Activated T-helper 17 cell treated with anti-CD3 and anti-CD28 coated beads, Interleukin-2, amount 50 U/mL, for 72 hours (primary cell): ENCODE measurements at regions not wholly inside any gene's neighbourhood (a gene's known extent, or its start where the extent isn't known, plus 50 kb on each side); places are given as distances from the start of the nearest gene placed in this dataset.
"Not testable (repeated sequence)": the region's sequence is repeated elsewhere in the genome, so short reads cannot be mapped to it uniquely, and the experiment has no call there.

Experiments used
- ATAC-seq: fragments of 150-1000 bp; cut with Tn5 transposase; replicated peaks from 2 replicates; pipeline ENCODE4 v1.10.0; 2021; ENCODE audit warnings: mild to moderate bottlenecking, moderate library complexity
- H3K27ac Mint-ChIP-seq: one replicate; pipeline ENCODE4 v1.8.0; 2022; ENCODE audit warnings: mixed read lengths
- H3K27me3 Mint-ChIP-seq: one replicate; pipeline ENCODE4 v1.8.0; 2022; ENCODE audit warnings: mixed read lengths
- H3K36me3 Mint-ChIP-seq: one replicate; pipeline ENCODE4 v1.8.0; 2022; ENCODE audit warnings: low read depth, mild to moderate bottlenecking, mixed read lengths
- H3K4me1 Mint-ChIP-seq: one replicate; pipeline ENCODE4 v1.8.0; 2022; ENCODE audit warnings: mixed read lengths
- H3K4me3 Mint-ChIP-seq: one replicate; pipeline ENCODE4 v1.8.0; 2022; ENCODE audit warnings: mild to moderate bottlenecking, mixed read lengths
- H3K9me3 Mint-ChIP-seq: one replicate; pipeline ENCODE4 v1.8.0; 2022; ENCODE audit warnings: mixed read lengths

DNA sequence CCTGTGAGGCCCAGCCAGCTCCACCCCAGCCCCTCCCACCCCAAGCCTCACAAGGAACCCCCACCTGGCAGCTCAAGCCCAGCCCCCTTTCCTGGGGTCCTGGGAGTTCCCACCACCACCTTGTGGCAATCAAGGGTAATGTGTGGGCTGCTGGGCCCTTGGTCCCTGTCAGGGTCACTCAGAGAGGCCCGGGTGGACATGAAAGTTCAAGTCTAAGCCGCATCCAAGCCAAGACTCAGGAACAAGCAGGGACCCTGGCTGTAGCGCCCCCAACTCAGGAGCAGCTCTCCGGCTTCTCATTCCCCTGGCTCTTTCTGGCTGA, 106.4 kb upstream of the C14orf180 start:
- no peak overlapping the region for H3K27ac Mint-ChIP-seq
- H3K36me3 Mint-ChIP-seq = no peaks in the 10 kb centered on the region
- peaks cover 16% of the 10 kb centered on the region for H3K27me3 Mint-ChIP-seq
- H3K4me3 Mint-ChIP-seq = no peak overlapping the region
- no peaks in the 10 kb centered on the region for H3K9me3 Mint-ChIP-seq
- ATAC-seq = no peak
- H3K4me1 Mint-ChIP-seq = peaks cover 5% of the 10 kb centered on the region

DNA sequence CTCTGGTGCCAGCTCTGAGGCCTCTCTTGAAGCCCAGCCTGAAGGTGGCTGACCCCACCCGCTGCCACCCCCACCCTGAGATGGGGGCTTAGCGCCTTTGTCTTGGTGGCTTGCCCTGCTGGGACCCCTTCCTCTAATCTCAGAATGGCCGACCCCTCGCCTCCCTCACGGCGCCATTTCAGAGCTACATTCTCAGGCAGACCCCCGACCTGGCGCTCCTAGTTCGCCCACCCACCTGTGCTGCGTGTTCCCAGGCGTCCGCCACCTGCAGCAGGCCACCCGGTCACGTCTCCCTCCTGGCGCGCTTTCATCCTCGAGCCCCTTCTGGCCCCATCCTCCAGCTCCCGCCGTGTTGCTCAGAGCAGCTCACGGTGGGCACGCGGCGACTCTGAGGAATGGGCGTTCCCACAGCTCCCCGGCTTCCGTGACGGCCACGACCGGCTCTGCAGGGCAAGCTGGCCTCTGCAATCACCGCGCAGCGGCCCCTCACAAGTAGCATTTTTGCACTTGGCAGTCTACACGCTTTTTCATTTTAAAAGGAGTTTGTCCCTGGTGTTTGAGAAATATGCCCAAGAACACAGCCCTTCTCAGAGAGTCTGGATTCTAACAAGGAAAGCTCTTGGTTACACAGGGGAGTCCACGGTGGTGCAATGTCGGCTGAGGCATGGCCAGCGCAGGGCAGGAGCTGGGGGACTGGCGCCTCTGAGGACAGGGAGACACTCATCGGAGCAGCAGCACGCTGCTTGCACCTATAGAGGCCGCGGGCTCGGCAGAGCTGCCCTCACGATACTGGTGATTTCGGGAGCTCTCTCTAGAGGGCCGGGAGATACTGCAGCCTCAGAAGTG, 105.7 kb upstream of the C14orf180 start:
- Mint-ChIP-seq H3K4me1 (peaks cover 5% of the 10 kb centered on the region), H3K27ac (no peak overlapping the region), H3K4me3 (no peak overlapping the region), H3K36me3 (no peaks in the 10 kb centered on the region), H3K9me3 (no peaks in the 10 kb centered on the region), H3K27me3 (peaks cover 16% of the 10 kb centered on the region)
- ATAC-seq = no peak

DNA sequence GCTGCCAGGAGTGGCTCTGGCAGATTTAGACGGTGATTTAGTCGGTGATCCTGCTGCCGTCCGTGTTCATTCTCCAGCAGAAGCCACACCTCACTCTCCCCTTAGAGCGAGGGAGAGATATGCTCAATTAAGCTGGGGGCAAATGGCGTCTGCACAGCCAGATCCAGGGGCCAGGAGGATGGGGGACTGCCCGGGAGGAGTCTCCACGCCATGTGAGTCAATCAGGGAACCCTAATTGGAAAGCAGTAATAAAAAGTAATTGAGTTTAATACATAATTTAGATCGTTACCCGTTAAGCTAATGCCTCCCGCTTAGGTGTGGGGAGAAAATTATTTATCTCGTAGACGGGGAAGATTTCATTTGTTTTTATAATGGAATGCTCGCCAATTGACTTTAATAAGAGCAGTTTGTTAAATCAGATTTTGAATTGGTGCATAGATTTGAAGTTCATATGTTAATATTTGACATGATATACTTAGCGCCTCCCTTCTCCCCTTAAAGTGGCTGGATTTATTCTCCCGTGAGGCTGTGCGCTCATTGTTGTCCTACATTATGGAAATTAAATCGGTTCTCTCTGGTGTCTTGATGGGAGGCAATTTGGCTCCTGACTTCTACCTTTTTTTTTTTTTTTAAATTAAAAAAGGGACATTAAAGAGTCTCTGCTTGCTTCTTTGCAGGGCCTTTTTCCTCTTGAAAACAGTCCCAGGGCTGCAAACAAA, 104.9 kb upstream of the C14orf180 start:
- H3K9me3 Mint-ChIP-seq = no peaks in the 10 kb centered on the region
- no peaks in the 10 kb centered on the region for H3K36me3 Mint-ChIP-seq
- peaks cover 5% of the 10 kb centered on the region for H3K4me1 Mint-ChIP-seq
- peaks cover 16% of the 10 kb centered on the region for H3K27me3 Mint-ChIP-seq
- H3K27ac Mint-ChIP-seq = no peak overlapping the region
- H3K4me3 Mint-ChIP-seq = no peak overlapping the region
- ATAC-seq = no peak

DNA sequence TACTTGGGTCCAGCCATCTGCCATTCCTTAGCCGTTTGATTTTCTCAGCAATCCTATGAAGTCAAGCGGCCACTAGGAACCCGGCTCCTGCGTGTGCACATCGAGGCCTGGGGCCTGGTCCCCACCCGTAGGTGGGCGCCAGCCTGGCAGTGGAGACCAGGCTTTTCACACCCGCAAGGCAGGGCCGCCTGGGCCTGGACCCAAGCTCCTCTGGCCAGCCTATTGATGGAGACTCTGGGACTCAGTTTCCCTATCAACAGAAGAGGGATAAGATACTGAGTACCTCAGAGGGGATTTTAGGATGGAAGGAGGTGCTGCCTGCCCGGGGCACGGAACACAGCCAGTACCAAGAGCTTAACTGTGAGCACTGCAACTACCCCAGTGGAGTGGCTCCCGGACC, 104.3 kb upstream of the C14orf180 start:
- H3K27ac Mint-ChIP-seq = no peak overlapping the region
- no peaks in the 10 kb centered on the region for H3K9me3 Mint-ChIP-seq
- H3K4me3 Mint-ChIP-seq = no peak overlapping the region
- H3K36me3 Mint-ChIP-seq = no peaks in the 10 kb centered on the region
- ATAC-seq = no peak
- peaks cover 16% of the 10 kb centered on the region for H3K27me3 Mint-ChIP-seq
- peaks cover 5% of the 10 kb centered on the region for H3K4me1 Mint-ChIP-seq

DNA sequence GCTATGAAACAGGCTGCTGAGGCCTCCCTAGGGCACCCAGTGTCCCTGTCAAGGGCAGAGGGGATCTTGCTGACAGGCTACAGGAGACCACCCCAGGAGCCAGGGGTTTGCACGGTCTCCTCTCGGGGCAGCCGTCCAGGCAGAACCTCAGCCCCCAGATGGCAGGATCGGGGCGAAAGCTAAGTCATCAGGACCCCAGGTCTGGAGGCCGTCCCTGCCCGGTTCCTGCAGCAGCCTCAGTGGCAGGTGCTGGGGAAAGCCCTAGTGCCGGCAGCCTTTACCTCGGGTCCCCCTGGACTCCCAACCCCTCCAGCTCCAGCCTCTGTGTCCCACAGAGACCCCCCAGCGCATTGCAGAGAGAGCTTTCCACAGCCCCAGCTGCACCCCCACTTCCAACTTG, 103.8 kb upstream of the C14orf180 start:
- peaks cover 5% of the 10 kb centered on the region for H3K4me1 Mint-ChIP-seq
- ATAC-seq = no peak
- no peaks in the 10 kb centered on the region for H3K36me3 Mint-ChIP-seq
- no peaks in the 10 kb centered on the region for H3K9me3 Mint-ChIP-seq
- H3K27me3 Mint-ChIP-seq = peaks cover 16% of the 10 kb centered on the region
- H3K4me3 Mint-ChIP-seq = no peak overlapping the region
- H3K27ac Mint-ChIP-seq = no peak overlapping the region

DNA sequence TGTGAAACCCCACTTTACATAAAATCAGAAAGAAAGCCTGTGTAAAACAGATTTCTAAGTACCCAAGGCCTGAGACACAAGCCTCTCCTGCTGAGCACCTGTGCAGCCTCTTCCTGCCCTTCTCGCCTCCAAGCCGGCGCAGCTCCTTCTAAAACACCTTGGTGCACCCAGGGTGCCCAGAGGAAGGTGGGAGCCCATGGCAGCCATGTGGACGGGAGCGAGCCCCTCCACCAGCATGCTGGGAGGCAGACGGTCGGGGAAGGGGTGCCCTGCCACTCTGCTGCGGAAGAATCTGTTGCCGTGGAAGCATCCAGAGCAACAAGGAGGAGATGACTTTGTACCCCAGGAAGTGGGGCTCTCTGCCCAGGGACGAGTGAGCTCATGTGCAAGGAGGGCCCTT, 103.1 kb upstream of the C14orf180 start:
- H3K36me3 Mint-ChIP-seq = no peaks in the 10 kb centered on the region
- no peak overlapping the region for H3K27ac Mint-ChIP-seq
- peaks cover 5% of the 10 kb centered on the region for H3K4me1 Mint-ChIP-seq
- no peak overlapping the region for H3K4me3 Mint-ChIP-seq
- H3K9me3 Mint-ChIP-seq = no peaks in the 10 kb centered on the region
- peaks cover 16% of the 10 kb centered on the region for H3K27me3 Mint-ChIP-seq
- ATAC-seq = no peak

DNA sequence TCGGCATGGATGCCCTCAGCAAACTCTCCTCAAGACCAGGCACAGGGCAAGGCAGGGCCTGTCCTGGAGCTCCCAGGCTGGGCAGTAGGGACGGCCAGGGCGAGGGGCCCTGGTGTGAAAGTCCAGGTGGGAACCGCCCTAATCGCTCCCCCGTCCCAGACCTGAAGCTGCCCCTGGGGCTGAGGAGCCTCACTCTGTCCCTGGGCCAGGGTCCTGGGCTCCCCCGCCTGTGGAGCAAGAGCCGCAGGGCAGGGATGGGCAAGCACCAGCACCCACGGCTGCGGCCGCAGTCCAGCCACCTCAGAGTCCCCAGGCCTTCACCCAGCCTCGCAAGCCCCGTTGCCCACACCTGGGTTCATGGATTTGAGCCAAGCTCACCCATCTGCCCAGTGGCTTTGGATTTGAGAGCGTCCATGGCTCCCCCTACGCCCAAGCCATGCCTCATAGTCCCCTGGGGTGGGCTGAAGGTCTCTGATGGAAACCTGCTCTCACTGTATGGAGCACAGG, 102.4 kb upstream of the C14orf180 start:
- Mint-ChIP-seq H3K4me3 (no peak overlapping the region), H3K36me3 (no peaks in the 10 kb centered on the region), H3K27ac (no peak overlapping the region), H3K4me1 (peaks cover 1% of the 10 kb centered on the region), H3K9me3 (peaks cover 4% of the 10 kb centered on the region), H3K27me3 (peaks cover 10% of the 10 kb centered on the region)
- no peak for ATAC-seq

DNA sequence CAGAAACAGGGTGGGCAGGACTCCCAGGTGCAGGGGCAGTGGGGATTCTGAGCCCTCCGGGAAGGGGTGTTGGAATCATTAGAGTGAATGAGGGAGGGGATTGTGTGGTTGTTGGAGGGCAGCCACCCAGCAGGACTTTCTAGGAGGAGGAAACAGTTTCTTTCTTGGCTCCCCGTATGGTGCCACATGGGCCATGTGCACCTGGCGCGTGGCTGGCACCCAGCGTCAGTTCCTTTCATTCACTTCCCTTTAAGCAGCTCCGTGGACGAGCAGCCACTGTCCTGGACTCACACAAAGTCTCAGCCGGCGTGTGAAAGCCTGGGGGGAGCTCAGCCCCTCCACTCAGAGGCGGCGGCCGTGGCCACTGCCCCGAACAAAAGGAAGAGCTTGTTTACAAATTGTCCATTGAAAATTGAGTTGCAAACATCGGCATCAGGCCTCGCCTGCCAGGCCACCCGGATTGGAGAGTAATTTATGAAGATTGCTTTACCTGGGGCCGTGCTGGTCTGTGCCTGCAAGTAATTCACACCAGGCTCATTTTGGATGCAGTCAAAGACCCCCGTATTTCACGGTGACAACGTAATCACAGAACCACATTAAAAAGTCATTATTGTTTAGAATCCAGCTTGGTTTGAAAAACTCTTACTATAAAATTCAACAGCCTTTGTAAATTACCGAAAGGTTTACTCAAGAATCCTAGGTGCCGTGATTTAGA, 101.7 kb upstream of the C14orf180 start:
- H3K4me3 Mint-ChIP-seq = no peak overlapping the region
- H3K27ac Mint-ChIP-seq = no peak overlapping the region
- no peaks in the 10 kb centered on the region for H3K4me1 Mint-ChIP-seq
- no peaks in the 10 kb centered on the region for H3K36me3 Mint-ChIP-seq
- H3K9me3 Mint-ChIP-seq = peaks cover 4% of the 10 kb centered on the region
- no peak for ATAC-seq
- peaks cover 9% of the 10 kb centered on the region for H3K27me3 Mint-ChIP-seq

DNA sequence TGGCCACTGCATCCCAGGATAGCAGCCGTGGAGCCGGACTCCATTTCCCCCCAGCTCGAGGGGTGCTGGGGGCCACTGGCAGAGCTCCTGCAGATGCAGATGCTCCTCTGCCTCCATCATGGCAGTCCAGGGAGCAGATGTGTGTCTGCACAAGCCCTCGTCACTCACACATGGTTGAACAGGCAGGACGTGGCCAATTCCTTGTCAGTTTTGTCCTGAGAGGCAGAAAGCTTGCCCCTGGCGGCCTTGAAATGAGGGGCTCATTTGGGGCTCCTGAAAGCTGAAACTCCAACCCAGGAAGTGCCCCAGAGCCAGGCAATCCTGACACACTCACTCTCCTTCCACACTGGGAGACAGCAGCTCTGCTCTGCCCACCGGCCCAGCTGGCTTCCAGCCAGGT, 100.9 kb upstream of the C14orf180 start:
- Mint-ChIP-seq H3K27me3 (peaks cover 9% of the 10 kb centered on the region), H3K27ac (no peak overlapping the region), H3K4me1 (no peaks in the 10 kb centered on the region), H3K4me3 (no peak overlapping the region), H3K36me3 (no peaks in the 10 kb centered on the region), H3K9me3 (peaks cover 4% of the 10 kb centered on the region)
- no peak for ATAC-seq

DNA sequence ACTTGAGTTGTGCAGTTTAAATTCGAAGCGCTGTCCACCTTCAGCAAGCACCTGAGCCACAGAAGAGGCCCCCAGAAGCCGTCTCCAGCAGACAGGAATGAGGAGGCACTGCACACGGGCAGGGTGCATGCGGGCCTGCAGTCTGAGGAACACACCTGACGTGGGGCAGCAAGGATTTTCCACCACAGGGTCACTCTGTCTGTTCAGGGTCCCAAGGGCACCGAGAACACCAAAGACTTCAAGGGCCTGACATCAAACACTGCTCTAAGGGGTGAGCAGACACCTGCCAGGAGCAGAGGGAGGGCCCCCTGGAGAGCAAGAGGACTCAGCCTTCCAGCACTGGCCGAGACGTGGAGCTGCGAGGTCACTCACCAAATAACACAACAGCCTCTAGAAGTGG, 99.7 kb upstream of the C14orf180 start:
- H3K9me3 Mint-ChIP-seq = peaks cover 4% of the 10 kb centered on the region
- H3K36me3 Mint-ChIP-seq = no peaks in the 10 kb centered on the region
- H3K27me3 Mint-ChIP-seq = peaks cover 11% of the 10 kb centered on the region
- no peak for ATAC-seq
- H3K27ac Mint-ChIP-seq = no peak overlapping the region
- no peak overlapping the region for H3K4me3 Mint-ChIP-seq
- no peaks in the 10 kb centered on the region for H3K4me1 Mint-ChIP-seq

DNA sequence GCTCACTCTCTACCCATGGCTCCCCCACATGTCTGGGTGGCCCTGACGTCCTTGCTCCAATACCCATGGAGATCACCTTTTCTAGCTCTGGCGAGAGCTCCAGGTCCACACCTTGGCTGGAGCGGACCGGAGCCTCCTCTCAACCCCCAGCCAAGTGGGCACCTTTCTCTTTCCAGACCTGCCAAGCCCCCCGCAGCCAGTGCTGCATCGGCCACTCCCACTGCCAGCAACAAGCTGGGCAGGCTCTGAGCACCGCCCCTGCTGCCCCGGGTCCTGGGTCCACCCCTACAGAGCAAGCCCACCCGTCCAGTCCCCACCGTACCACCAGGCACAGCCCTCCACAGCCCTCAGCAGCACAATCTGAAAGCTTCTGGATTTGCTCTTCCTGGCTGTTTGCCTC, 98.2 kb upstream of the C14orf180 start:
- no peak overlapping the region for H3K4me3 Mint-ChIP-seq
- H3K9me3 Mint-ChIP-seq = peaks cover 4% of the 10 kb centered on the region
- no peak overlapping the region for H3K27ac Mint-ChIP-seq

DNA sequence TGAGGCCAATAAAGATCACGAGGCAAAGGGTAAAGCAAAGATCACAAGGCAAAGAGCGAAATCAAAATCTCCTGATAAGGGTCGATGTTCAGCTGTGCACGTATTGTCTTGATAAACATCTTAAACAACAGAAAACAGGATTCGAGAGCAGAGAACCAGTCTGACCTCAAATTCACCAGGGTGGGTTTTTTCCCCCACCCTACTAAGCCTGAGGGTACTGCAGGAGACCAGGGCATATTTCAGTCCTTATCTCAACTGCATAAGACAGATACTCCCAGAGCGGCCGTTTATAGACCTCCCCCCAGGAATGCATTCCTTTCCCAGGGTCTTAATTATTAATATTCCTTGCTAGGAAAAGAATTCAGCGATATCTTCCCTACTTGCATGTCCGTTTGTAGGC, 97.5 kb upstream of the C14orf180 start:
- not testable (repeated sequence) for H3K36me3 Mint-ChIP-seq, H3K27ac Mint-ChIP-seq, H3K9me3 Mint-ChIP-seq, ATAC-seq, H3K4me1 Mint-ChIP-seq, H3K4me3 Mint-ChIP-seq
- peaks cover 18% of the 10 kb centered on the region for H3K27me3 Mint-ChIP-seq

More for the DNA sequence above, 98.2 kb upstream of the C14orf180 start:
- Mint-ChIP-seq H3K4me1 (no peaks in the 10 kb centered on the region), H3K36me3 (no peaks in the 10 kb centered on the region), H3K27me3 (peaks cover 16% of the 10 kb centered on the region)
- no peak for ATAC-seq

DNA sequence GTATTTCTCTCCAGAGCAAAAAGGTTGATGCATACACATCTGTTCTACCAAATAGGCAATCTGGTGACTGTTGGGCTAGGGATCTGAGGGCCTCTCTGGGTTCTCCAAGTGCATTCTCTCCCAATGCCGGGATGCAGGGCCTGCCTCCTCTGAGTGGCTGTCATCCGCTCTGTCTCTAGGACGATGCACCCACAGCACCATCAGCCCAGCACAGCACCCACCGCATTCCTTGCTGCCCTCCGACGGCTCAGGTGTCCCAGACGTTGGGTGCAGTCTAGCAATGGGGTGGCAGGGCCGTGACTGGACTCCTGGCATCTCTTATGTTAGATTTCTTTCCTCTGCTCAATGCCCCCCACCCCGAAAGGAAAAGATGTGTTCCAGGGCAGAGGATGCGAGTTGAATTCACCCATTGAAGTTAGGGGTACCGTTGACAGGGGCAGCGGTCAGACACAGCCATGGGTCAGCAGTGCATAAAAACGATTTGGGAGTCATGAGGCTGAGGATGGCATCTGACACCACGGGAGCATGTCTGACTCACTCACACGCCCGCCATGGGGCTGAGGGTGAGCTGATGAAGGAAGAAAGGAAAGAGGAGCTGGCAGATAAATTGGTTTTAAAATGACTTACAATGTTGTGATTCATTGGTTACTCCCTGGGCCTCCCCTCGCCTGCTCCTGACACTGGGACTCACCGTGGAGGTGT, 93.2 kb upstream of the C14orf180 start:
- Mint-ChIP-seq H3K27ac (no peak overlapping the region), H3K9me3 (peaks cover 4% of the 10 kb centered on the region), H3K4me3 (no peak overlapping the region), H3K4me1 (no peaks in the 10 kb centered on the region), H3K36me3 (no peaks in the 10 kb centered on the region), H3K27me3 (peaks cover 23% of the 10 kb centered on the region)
- ATAC-seq = no peak

DNA sequence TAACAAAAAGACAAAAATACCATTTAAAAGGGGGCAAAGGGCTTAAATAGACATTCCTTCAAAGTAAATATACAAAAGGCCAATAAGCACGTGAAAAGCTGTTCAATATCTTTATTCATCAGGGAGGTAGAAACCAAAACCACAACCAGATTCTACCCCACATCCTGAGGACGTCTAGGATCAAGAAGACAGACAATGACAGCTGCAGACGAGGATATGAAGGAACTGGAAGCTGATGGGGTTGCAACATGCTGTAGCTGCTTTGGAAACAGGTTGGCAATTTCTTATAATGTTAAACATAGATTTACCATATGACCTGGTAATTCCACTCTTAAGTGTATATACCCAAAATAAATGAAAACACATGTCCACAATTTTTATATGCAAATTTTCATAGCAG, 85.1 kb upstream of the C14orf180 start:
- H3K4me3 Mint-ChIP-seq = no peak overlapping the region
- H3K27ac Mint-ChIP-seq = no peak overlapping the region
- H3K36me3 Mint-ChIP-seq = no peaks in the 10 kb centered on the region
- ATAC-seq = no peak
- H3K9me3 Mint-ChIP-seq = peaks cover 4% of the 10 kb centered on the region
- peaks cover 5% of the 10 kb centered on the region for H3K27me3 Mint-ChIP-seq
- peaks cover 6% of the 10 kb centered on the region for H3K4me1 Mint-ChIP-seq
